ENCODE measurements at regions not wholly inside any gene's neighbourhood (a gene's known extent, or its start where the extent isn't known, plus 50 kb on each side); places are given as distances from the start of the nearest gene placed in this dataset.

- Histone ChIP-seq H3K27me3 (ENCODE audit: control insufficient read depth, insufficient read depth, low read length) (no peaks in the 10 kb centered on the region), H3K9me3 (ENCODE audit: control insufficient read depth, insufficient read depth, low read length) (peaks cover 14% of the 10 kb centered on the region), H3K27ac (ENCODE audit: low read depth, low read length) (no peak overlapping the region), H3K4me3 (ENCODE audit: low read depth, low read length) (no peak overlapping the region)
- ChIA-PET CTCF (no interaction called here), POLR2A (no interaction called here)
- no peak for TF ChIP-seq CTCF (IDR thresholded peaks at IDR 0.05; ENCODE audit: low read depth, low read length)
- DNase-seq (ENCODE audit: low read depth, low spot score), result no peak
These were observed 1118.7 kb upstream of the TMEM132C start for GRCh38 chr12:127148318-127148717.

GRCh38 chr12:127149226-127149964 lies 1117.6 kb upstream of the TMEM132C start:
- H3K27ac ChIP-seq (ENCODE audit: low read depth, low read length), result no peak overlapping the region
- peaks cover 15% of the 10 kb centered on the region for H3K9me3 ChIP-seq (ENCODE audit: control insufficient read depth, insufficient read depth, low read length)
- POLR2A ChIA-PET, result no interaction called here
- no peak overlapping the region for H3K4me3 ChIP-seq (ENCODE audit: low read depth, low read length)
- no peaks in the 10 kb centered on the region for H3K27me3 ChIP-seq (ENCODE audit: control insufficient read depth, insufficient read depth, low read length)
- TF ChIP-seq CTCF (IDR thresholded peaks at IDR 0.05; ENCODE audit: low read depth, low read length), result no peak
- peak; percentile 47 for DNase-seq (ENCODE audit: low read depth, low spot score)
- CTCF ChIA-PET, result interaction anchor here (1.6 kb wide), 1 partner anchor 7 kb away, joined by 5 read pairs; no protein-coding TSS in a partner anchor

- Histone ChIP-seq H3K27me3 (ENCODE audit: control insufficient read depth, insufficient read depth, low read length) (no peaks in the 10 kb centered on the region), H3K4me3 (ENCODE audit: low read depth, low read length) (no peak overlapping the region), H3K9me3 (ENCODE audit: control insufficient read depth, insufficient read depth, low read length) (peaks cover 15% of the 10 kb centered on the region), H3K27ac (ENCODE audit: low read depth, low read length) (no peak overlapping the region)
- ChIA-PET CTCF (interaction anchor here (1.4 to 1.6 kb wide), 2 partner anchors 8 to 231 kb away, joined by 3 to 5 read pairs; no protein-coding TSS in a partner anchor), POLR2A (no interaction called here)
- TF ChIP-seq CTCF (IDR thresholded peaks at IDR 0.05; ENCODE audit: low read depth, low read length), result no peak
- DNase-seq (ENCODE audit: low read depth, low spot score), result no peak
These were observed 1116.9 kb upstream of the TMEM132C start for GRCh38 chr12:127150028-127150427.

GRCh38 chr12:127150479-127150878 lies 1116.5 kb upstream of the TMEM132C start:
- H3K27ac ChIP-seq (ENCODE audit: low read depth, low read length), result no peak overlapping the region
- ChIA-PET POLR2A (no interaction called here), CTCF (interaction anchor here (1.0 to 1.6 kb wide), 3 partner anchors 8 to 231 kb away, joined by 3 to 5 read pairs (median 3); no protein-coding TSS in a partner anchor)
- peaks cover 15% of the 10 kb centered on the region for H3K9me3 ChIP-seq (ENCODE audit: control insufficient read depth, insufficient read depth, low read length)
- TF ChIP-seq CTCF (IDR thresholded peaks at IDR 0.05; ENCODE audit: low read depth, low read length), result no peak
- H3K4me3 ChIP-seq (ENCODE audit: low read depth, low read length), result no peak overlapping the region
- H3K27me3 ChIP-seq (ENCODE audit: control insufficient read depth, insufficient read depth, low read length), result no peaks in the 10 kb centered on the region
- no peak for DNase-seq (ENCODE audit: low read depth, low spot score)

GRCh38 chr12:127150956-127151355 lies 1116.0 kb upstream of the TMEM132C start:
- no peak for DNase-seq (ENCODE audit: low read depth, low spot score)
- ChIA-PET CTCF (interaction anchor here (1.0 to 1.6 kb wide), 3 partner anchors 9 to 230 kb away, joined by 3 to 5 read pairs (median 3); no protein-coding TSS in a partner anchor), POLR2A (no interaction called here)
- peaks cover 12% of the 10 kb centered on the region for H3K9me3 ChIP-seq (ENCODE audit: control insufficient read depth, insufficient read depth, low read length)
- H3K27ac ChIP-seq (ENCODE audit: low read depth, low read length), result no peak overlapping the region
- no peak overlapping the region for H3K4me3 ChIP-seq (ENCODE audit: low read depth, low read length)
- no peaks in the 10 kb centered on the region for H3K27me3 ChIP-seq (ENCODE audit: control insufficient read depth, insufficient read depth, low read length)
- TF ChIP-seq CTCF (IDR thresholded peaks at IDR 0.05; ENCODE audit: low read depth, low read length), result no peak
